H9 (cell line): ENCODE measurements at regions not wholly inside any gene's neighbourhood (a gene's known extent, or its start where the extent isn't known, plus 50 kb on each side); places are given as distances from the start of the nearest gene placed in this dataset.

ENCODE experiments used
- DNase-seq: peaks from one replicate; pipeline ENCODE4 v3.0.0-alpha.2; 2017
- H2AFZ ChIP-seq: one replicate; pipeline ENCODE4 v1.6.1; 2013; ENCODE audit warnings: mild to moderate bottlenecking, low read length, control low read depth, moderate library complexity
- H2AK5ac ChIP-seq: 2 replicates; pipeline ENCODE4 v1.6.1; 2013; ENCODE audit warnings: low read length, control low read depth, mixed read lengths; ENCODE audit not compliant: insufficient read length
- H2BK120ac ChIP-seq: one replicate; pipeline ENCODE4 v1.6.1; 2013; ENCODE audit warnings: low read depth, mild to moderate bottlenecking, low read length, control low read depth, inconsistent platforms; ENCODE audit not compliant: poor library complexity, severe bottlenecking
- H2BK12ac ChIP-seq: 2 replicates; pipeline ENCODE4 v1.6.1; 2013; ENCODE audit warnings: low read length, control low read depth, mixed read lengths, low read depth; ENCODE audit not compliant: insufficient read length
- H2BK15ac ChIP-seq: 2 replicates; pipeline ENCODE4 v1.6.1; 2013; ENCODE audit warnings: low read depth, low read length, control low read depth
- H2BK20ac ChIP-seq: one replicate; pipeline ENCODE4 v1.6.1; 2013; ENCODE audit warnings: low read depth, mild to moderate bottlenecking, low read length, control low read depth, inconsistent platforms; ENCODE audit not compliant: poor library complexity, severe bottlenecking
- H2BK5ac ChIP-seq: 2 replicates; pipeline ENCODE4 v1.6.1; 2013; ENCODE audit warnings: low read length, control low read depth, mixed read lengths; ENCODE audit not compliant: insufficient read length
- H3K14ac ChIP-seq: 2 replicates; pipeline ENCODE4 v1.6.1; 2013; ENCODE audit warnings: low read length, control low read depth; ENCODE audit not compliant: insufficient read depth
- H3K18ac ChIP-seq: 2 replicates; pipeline ENCODE4 v1.6.1; 2013; ENCODE audit warnings: low read depth, mild to moderate bottlenecking, mixed read lengths, low read length, control low read depth; ENCODE audit not compliant: insufficient read length
- H3K23ac ChIP-seq: 2 replicates; pipeline ENCODE4 v1.6.1; 2013; ENCODE audit warnings: low read length, control low read depth, mixed read lengths, low read depth; ENCODE audit not compliant: insufficient read length
- H3K23me2 ChIP-seq: 2 replicates; pipeline ENCODE4 v1.6.1; 2013; ENCODE audit warnings: low read depth, mild to moderate bottlenecking, mixed read lengths, low read length, control low read depth; ENCODE audit not compliant: insufficient read length, poor library complexity, severe bottlenecking
- H3K27ac ChIP-seq: 2 replicates; pipeline ENCODE4 v1.5.1; 2013; ENCODE audit warnings: low read length, control low read depth, mixed read lengths, low read depth; ENCODE audit not compliant: insufficient read length
- H3K27me3 ChIP-seq: 2 replicates; pipeline ENCODE4 v1.6.1; 2013; ENCODE audit warnings: low read length, control low read depth, inconsistent platforms; ENCODE audit not compliant: insufficient read depth
- H3K4ac ChIP-seq: 2 replicates; pipeline ENCODE4 v1.6.1; 2013; ENCODE audit warnings: low read depth, mild to moderate bottlenecking, control low read depth, inconsistent platforms, low read length, moderate library complexity
- H3K4me1 ChIP-seq: 2 replicates; pipeline ENCODE4 v1.6.1; 2013; ENCODE audit warnings: low read length, control low read depth, inconsistent platforms; ENCODE audit not compliant: insufficient read depth
- H3K4me2 ChIP-seq: 2 replicates; pipeline ENCODE4 v1.6.1; 2013; ENCODE audit warnings: low read length, control low read depth, mixed read lengths; ENCODE audit not compliant: insufficient read length, insufficient read depth
- H3K56ac ChIP-seq: 2 replicates; pipeline ENCODE4 v1.6.1; 2013; ENCODE audit warnings: low read depth, mild to moderate bottlenecking, mixed read lengths, low read length, control low read depth; ENCODE audit not compliant: insufficient read length
- H3K79me1 ChIP-seq: 2 replicates; pipeline ENCODE4 v1.6.1; 2013; ENCODE audit warnings: low read depth, mild to moderate bottlenecking, moderate library complexity, low read length, control low read depth, inconsistent platforms; ENCODE audit not compliant: insufficient read depth, poor library complexity, severe bottlenecking
- H3K79me2 ChIP-seq: 2 replicates; pipeline ENCODE4 v1.6.1; 2013; ENCODE audit warnings: low read length, control low read depth, inconsistent platforms; ENCODE audit not compliant: insufficient read depth
- H3K9ac ChIP-seq: 2 replicates; pipeline ENCODE4 v1.6.1; 2013; ENCODE audit warnings: low read length, control low read depth, mixed read lengths; ENCODE audit not compliant: insufficient read length; ENCODE audit errors: extremely low read depth
- H3K9me3 ChIP-seq: one replicate; pipeline ENCODE4 v1.6.1; 2013; ENCODE audit warnings: low read depth, low read length, inconsistent platforms; ENCODE audit not compliant: control insufficient read depth
- H3T11ph ChIP-seq: one replicate; pipeline ENCODE4 v1.6.1; 2013; ENCODE audit warnings: mild to moderate bottlenecking, low read length, control low read depth, inconsistent platforms
- H4K20me1 ChIP-seq: one replicate; pipeline ENCODE4 v1.6.1; 2013; ENCODE audit not compliant: control insufficient read depth, insufficient read length, insufficient read depth
- H4K5ac ChIP-seq: 2 replicates; pipeline ENCODE4 v1.6.1; 2013; ENCODE audit warnings: low read depth, mild to moderate bottlenecking, mixed read lengths, low read length, control low read depth; ENCODE audit not compliant: insufficient read length
- H4K8ac ChIP-seq: replicated peaks from 2 replicates; pipeline ENCODE4 v1.6.1; 2013; ENCODE audit warnings: low read length, control low read depth, mixed read lengths, low read depth; ENCODE audit not compliant: insufficient read length
- H4K91ac ChIP-seq: 2 replicates; pipeline ENCODE4 v1.6.1; 2013; ENCODE audit warnings: low read depth, mild to moderate bottlenecking, moderate library complexity, mixed read lengths, low read length, control low read depth; ENCODE audit not compliant: insufficient read length
- H3K27ac Mint-ChIP-seq, 3 experiments: 2 replicates in 2 of 3; 3 replicates in 1 of 3; pipeline ENCODE4 v1.8.0; 2020 to 2021; ENCODE audit warnings: mixed read lengths in 3 of 3, mild to moderate bottlenecking in 1 of 3, moderate library complexity in 1 of 3
- H3K27me3 Mint-ChIP-seq: 2 replicates; pipeline ENCODE4 v1.8.0; 2021; ENCODE audit warnings: low read depth, mild to moderate bottlenecking, moderate library complexity, mixed read lengths
- H3K36me3 Mint-ChIP-seq, 3 experiments: 2 replicates in 2 of 3; 3 replicates in 1 of 3; pipeline ENCODE4 v1.8.0; 2020 to 2021; ENCODE audit warnings: low read depth in 3 of 3, mixed read lengths in 3 of 3; ENCODE audit not compliant: insufficient read depth in 1 of 3
- H3K4me1 Mint-ChIP-seq, 2 experiments: 2 replicates each; pipeline ENCODE4 v1.8.0; 2020; ENCODE audit warnings: mixed read lengths in 2 of 2
- H3K4me3 Mint-ChIP-seq, 2 experiments: 2 replicates in 1 of 2; 3 replicates in 1 of 2; pipeline ENCODE4 v1.8.0; 2020 to 2021; ENCODE audit warnings: mild to moderate bottlenecking in 2 of 2, mixed read lengths in 2 of 2, moderate library complexity in 1 of 2
- H3K9me3 Mint-ChIP-seq, 2 experiments: 2 replicates in 1 of 2; 3 replicates in 1 of 2; pipeline ENCODE4 v1.8.0; 2020; ENCODE audit warnings: mild to moderate bottlenecking in 2 of 2, mixed read lengths in 2 of 2, moderate library complexity in 1 of 2
- WGBS: extraction: QIAGEN DNeasy Blood & Tissue Kit; methylation state at CpG from one replicate; pipeline ENCODE4 v1.1.7; 2013; ENCODE audit warnings: missing lambda C conversion rate, low lambda C conversion rate, mixed read lengths; ENCODE audit not compliant: insufficient read length; ENCODE audit errors: extremely low coverage; 5-methylcytosine and 5-hydroxymethylcytosine counted together
- TF ChIP-seq, protein P1 (sequence below): fragments of 200-600 bp; sonication (generic); conservative IDR thresholded peaks from 3 replicates; pipeline ENCODE4 v1.8.0; 2021; ENCODE audit warnings: antibody characterized with exemption, mild to moderate bottlenecking

DNA sequence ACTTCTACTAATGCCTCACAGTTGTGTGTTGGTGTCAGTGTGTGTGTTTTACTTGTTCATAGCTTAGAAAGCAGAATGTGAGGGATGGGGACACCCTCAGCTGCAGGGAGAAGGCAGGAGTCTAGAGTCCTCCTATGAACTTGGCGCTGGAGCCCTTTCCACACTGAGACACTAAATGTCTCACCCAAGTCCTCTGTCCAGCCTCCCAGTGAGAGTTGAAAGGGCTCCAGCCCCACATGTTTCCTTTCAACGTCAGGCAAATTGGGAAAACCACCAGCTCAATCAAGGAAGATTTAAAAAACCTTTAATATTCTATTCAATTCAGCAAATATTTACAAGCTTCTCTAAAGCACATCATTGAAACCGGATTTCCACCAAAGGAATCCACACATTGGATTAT, 167.6 kb upstream of the MSX2 start:
- Histone ChIP-seq H2BK120ac (no peak overlapping the region), H4K5ac (no peak overlapping the region), H3K4me2 (no peak overlapping the region), H2BK5ac (no peak overlapping the region), H3K9ac (no peak overlapping the region), H2BK15ac (no peak overlapping the region), H2AK5ac (no peak overlapping the region), H3K23ac (no peak overlapping the region), H3K14ac (no peak overlapping the region), H3K79me1 (no peaks in the 10 kb centered on the region), H3K79me2 (no peaks in the 10 kb centered on the region), H3K4me1 (no peaks in the 10 kb centered on the region), H2BK20ac (no peak overlapping the region), H3K23me2 (no peaks in the 10 kb centered on the region), H3K56ac (no peak overlapping the region), H3K18ac (no peak overlapping the region), H2AFZ (no peak overlapping the region), H4K8ac (no peak overlapping the region), H4K91ac (no peak overlapping the region), H4K20me1 (no peaks in the 10 kb centered on the region), H3K27ac (no peak overlapping the region), H2BK12ac (no peak overlapping the region), H3K4ac (no peak overlapping the region), H3K27me3 (no peaks in the 10 kb centered on the region), H3T11ph (no peak overlapping the region), H3K9me3 (no peaks in the 10 kb centered on the region)
- TF ChIP-seq, protein P1, sequence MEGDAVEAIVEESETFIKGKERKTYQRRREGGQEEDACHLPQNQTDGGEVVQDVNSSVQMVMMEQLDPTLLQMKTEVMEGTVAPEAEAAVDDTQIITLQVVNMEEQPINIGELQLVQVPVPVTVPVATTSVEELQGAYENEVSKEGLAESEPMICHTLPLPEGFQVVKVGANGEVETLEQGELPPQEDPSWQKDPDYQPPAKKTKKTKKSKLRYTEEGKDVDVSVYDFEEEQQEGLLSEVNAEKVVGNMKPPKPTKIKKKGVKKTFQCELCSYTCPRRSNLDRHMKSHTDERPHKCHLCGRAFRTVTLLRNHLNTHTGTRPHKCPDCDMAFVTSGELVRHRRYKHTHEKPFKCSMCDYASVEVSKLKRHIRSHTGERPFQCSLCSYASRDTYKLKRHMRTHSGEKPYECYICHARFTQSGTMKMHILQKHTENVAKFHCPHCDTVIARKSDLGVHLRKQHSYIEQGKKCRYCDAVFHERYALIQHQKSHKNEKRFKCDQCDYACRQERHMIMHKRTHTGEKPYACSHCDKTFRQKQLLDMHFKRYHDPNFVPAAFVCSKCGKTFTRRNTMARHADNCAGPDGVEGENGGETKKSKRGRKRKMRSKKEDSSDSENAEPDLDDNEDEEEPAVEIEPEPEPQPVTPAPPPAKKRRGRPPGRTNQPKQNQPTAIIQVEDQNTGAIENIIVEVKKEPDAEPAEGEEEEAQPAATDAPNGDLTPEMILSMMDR = no peak
- no peak for DNase-seq
- no CpG with 5 or more reads among the region's 3 CpGs for WGBS
- H3K4me3 Mint-ChIP-seq = no peak overlapping the region
- peaks cover 20% of the 10 kb centered on the region for H3K27me3 Mint-ChIP-seq
- 0 out of 5 replicates have a peak, but pooled peaks cover 0 to 2% of the 10 kb centered on the region in 2 experiments for H3K9me3 Mint-ChIP-seq
- no peaks in the 10 kb centered on the region for H3K36me3 Mint-ChIP-seq
- H3K27ac Mint-ChIP-seq = no peak overlapping the region
- peaks cover 0 to 3% of the 10 kb centered on the region in 2 experiments; a peak in 1 of 4 replicates for H3K4me1 Mint-ChIP-seq
